ENCODE measurements at regions not wholly inside any gene's neighbourhood (a gene's known extent, or its start where the extent isn't known, plus 50 kb on each side); places are given as distances from the start of the nearest gene placed in this dataset.

DNA sequence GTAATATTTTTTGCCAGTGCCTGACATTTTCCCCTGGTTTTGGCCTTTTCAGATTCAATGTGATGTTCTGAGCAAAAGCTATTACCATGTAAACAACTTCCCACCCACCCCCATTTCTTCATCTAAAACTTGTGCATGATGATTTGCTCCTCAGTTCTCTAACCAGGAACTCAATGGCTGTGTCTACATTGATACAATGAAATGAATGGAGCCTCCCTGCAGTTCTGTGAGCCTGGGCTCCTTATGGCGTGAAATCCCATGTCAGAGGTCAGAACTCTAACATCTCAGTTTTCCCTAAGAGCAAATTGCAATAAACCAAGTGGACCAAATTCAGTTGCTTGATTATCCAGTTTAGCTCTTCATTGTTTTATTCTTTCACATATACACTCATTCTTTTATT lies 534.8 kb upstream of the LCORL start:
- DNase-seq (ENCODE audit: insufficient read length) (no peak), FAIRE-seq (no peak)
- TF ChIP-seq POLR2A (IDR thresholded peaks at IDR 0.05; ENCODE audit: low read depth, low read length) (no peak), TAF1 (IDR thresholded peaks at IDR 0.05; ENCODE audit: borderline replicate concordance, low read depth, low read length) (no peak), POLR2AphosphoS5 (IDR thresholded peaks at IDR 0.05; ENCODE audit: low read depth, low read length) (no peak)

DNA sequence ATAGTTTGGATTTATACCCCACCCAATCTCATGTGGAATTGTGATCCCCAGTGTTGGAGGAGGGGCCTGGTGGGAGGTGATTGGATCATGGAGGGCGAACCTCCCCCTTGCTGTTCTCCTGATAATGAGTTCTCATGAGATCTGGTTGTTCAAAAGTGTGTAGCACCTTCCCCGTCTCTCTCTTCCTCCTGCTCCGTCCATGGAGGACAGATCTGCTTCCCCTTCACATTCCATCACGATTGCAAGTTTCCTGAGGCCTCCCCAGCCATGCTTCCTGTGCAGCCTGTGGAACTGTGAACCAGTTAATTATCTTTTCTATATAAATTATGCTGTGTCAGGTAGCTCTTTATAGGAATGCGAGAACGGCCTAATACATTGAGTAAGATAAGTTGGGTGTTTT lies 518.8 kb upstream of the LCORL start:
- TF ChIP-seq POLR2AphosphoS5 (IDR thresholded peaks at IDR 0.05; ENCODE audit: low read depth, low read length) (no peak), TAF1 (IDR thresholded peaks at IDR 0.05; ENCODE audit: borderline replicate concordance, low read depth, low read length) (no peak), POLR2A (IDR thresholded peaks at IDR 0.05; ENCODE audit: low read depth, low read length) (no peak)
- no peak for DNase-seq (ENCODE audit: insufficient read length)
- FAIRE-seq: no peak

DNA sequence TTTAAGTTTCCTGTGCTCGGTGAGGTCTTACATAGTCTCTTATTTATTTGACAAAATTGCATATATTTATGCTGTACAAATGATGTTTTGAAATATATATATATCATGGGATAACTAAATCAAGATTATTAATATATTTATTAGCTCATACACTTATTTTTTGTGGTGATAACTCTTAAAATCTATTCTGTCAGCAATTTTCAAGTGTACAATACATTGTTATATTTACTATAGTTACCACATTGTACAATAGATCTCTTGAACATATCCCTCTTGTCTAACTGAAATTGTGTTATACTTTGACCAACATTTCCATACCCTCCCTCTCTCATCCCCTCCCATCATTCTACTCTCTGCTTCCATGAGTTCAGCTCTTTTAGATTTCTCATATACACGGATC lies 516.6 kb upstream of the LCORL start:
- no peak for TF ChIP-seq POLR2A (IDR thresholded peaks at IDR 0.05; ENCODE audit: low read depth, low read length)
- no peak for TF ChIP-seq TAF1 (IDR thresholded peaks at IDR 0.05; ENCODE audit: borderline replicate concordance, low read depth, low read length)
- FAIRE-seq (no peak), DNase-seq (ENCODE audit: insufficient read length) (no peak)

GRCh38 chr4:18536428-18536827 lies 514.9 kb upstream of the LCORL start:
- TF ChIP-seq POLR2AphosphoS5 (IDR thresholded peaks at IDR 0.05; ENCODE audit: low read depth, low read length) (no peak), TAF1 (IDR thresholded peaks at IDR 0.05; ENCODE audit: borderline replicate concordance, low read depth, low read length) (no peak)
- no peak for FAIRE-seq
- DNase-seq (ENCODE audit: insufficient read length): no peak

DNA sequence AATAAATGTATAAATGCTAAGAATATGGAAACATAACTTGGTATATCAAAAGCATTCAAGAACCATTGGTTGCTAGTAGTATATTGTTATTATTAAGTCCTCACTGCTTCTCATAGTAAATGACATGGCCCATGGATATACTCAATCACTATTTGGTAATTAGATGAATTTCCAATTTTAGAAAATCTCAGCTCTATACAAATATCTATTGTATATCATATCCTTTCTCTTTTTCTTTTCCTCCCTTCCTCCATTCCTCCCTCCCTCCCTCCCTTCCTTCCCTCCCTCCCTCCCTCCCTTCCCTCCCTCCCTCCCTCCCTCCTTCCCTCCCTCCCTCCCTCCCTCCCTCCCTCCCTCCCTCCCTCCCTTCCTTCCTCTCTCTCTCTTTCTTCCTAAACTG lies 514.4 kb upstream of the LCORL start:
- no peak for FAIRE-seq
- no peak for DNase-seq (ENCODE audit: insufficient read length)
- TF ChIP-seq POLR2AphosphoS5 (IDR thresholded peaks at IDR 0.05; ENCODE audit: low read depth, low read length): no peak

DNA sequence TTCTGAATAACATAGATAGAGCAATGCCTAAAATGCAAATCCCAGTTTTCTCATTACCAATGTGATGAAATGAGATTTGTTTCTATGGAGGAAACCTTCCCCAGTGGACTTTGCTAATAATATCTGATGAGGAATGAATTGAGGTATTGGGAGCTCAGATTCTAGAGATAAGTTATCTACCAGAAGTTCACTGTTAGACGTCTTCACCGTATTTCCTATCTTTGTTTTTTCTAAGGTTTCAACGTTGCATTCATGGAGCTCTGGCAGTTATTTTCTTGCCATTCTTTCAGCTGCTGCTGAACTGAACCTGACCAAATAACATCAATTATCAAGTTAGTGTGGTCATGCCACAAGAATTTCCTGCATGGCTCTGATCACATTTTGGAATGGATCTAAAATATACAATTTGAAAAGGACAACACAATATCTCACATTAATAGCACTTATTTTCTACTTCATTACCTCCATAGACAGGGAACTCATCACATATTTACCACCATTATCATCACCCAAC lies 511.8 kb upstream of the LCORL start:
- DNase-seq (ENCODE audit: insufficient read length): no peak
- no peak for FAIRE-seq
- TF ChIP-seq POLR2AphosphoS5 (IDR thresholded peaks at IDR 0.05; ENCODE audit: low read depth, low read length) (no peak), POLR2A (IDR thresholded peaks at IDR 0.05; ENCODE audit: low read depth, low read length) (no peak), TAF1 (IDR thresholded peaks at IDR 0.05; ENCODE audit: borderline replicate concordance, low read depth, low read length) (no peak)

GRCh38 chr4:18531731-18532130 lies 510.2 kb upstream of the LCORL start:
- no peak for TF ChIP-seq POLR2A (IDR thresholded peaks at IDR 0.05; ENCODE audit: low read depth, low read length)
- TF ChIP-seq TAF1 (IDR thresholded peaks at IDR 0.05; ENCODE audit: borderline replicate concordance, low read depth, low read length): no peak
- no peak for TF ChIP-seq POLR2AphosphoS5 (IDR thresholded peaks at IDR 0.05; ENCODE audit: low read depth, low read length)
- DNase-seq (ENCODE audit: insufficient read length) (no peak), FAIRE-seq (no peak)

DNA sequence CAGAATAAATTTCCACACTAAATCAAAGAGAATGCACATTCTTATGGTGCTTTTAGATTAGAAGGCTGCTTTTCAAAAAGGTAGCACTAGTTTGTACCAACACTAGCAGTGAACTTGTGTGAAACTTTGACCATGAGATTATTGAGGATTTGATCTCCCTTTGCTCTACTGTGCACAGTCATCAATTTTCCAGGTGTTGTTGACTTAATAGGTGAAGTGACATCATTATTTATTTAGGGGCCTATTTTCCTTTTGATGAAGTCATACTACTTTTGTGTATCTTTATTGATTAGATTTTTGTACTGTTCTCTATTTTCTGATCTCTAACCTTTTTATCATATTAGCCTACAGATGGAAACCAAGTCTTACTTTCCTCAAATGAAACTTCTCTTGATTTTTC lies 507.9 kb upstream of the LCORL start:
- DNase-seq (ENCODE audit: insufficient read length) (no peak), FAIRE-seq (no peak)
- no peak for TF ChIP-seq POLR2A (IDR thresholded peaks at IDR 0.05; ENCODE audit: low read depth, low read length)
- TF ChIP-seq POLR2AphosphoS5 (IDR thresholded peaks at IDR 0.05; ENCODE audit: low read depth, low read length): no peak
- TF ChIP-seq TAF1 (IDR thresholded peaks at IDR 0.05; ENCODE audit: borderline replicate concordance, low read depth, low read length): no peak

GRCh38 chr4:18524667-18525066 lies 503.1 kb upstream of the LCORL start:
- FAIRE-seq (no peak), DNase-seq (ENCODE audit: insufficient read length) (no peak)
- TF ChIP-seq TAF1 (IDR thresholded peaks at IDR 0.05; ENCODE audit: borderline replicate concordance, low read depth, low read length) (no peak), POLR2A (IDR thresholded peaks at IDR 0.05; ENCODE audit: low read depth, low read length) (no peak), POLR2AphosphoS5 (IDR thresholded peaks at IDR 0.05; ENCODE audit: low read depth, low read length) (no peak)

DNA sequence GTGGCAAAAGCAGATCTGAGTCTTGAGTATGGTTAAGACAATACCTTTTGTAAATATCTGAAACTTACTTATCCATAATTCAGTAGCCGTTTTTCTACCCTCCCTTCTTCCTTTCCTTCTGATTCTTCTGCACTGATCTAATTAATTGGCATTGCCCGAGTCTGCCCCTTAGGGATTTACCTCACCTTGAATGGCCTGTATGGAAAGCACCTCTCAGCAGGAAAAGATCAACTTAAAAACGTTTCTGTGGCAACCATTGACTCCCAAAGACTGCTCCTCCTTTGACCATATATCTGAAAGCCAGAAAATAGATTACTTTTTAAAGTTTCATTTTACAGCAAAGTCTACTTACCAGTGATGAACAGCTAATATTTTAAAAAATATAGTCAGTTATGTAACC lies 496.5 kb upstream of the LCORL start:
- FAIRE-seq: no peak
- DNase-seq (ENCODE audit: insufficient read length): no peak
- TF ChIP-seq POLR2AphosphoS5 (IDR thresholded peaks at IDR 0.05; ENCODE audit: low read depth, low read length): no peak
- TF ChIP-seq TAF1 (IDR thresholded peaks at IDR 0.05; ENCODE audit: borderline replicate concordance, low read depth, low read length): no peak
- no peak for TF ChIP-seq POLR2A (IDR thresholded peaks at IDR 0.05; ENCODE audit: low read depth, low read length)

- TF ChIP-seq POLR2AphosphoS5 (IDR thresholded peaks at IDR 0.05; ENCODE audit: low read depth, low read length): no peak
- TF ChIP-seq POLR2A (IDR thresholded peaks at IDR 0.05; ENCODE audit: low read depth, low read length): no peak
- TF ChIP-seq TAF1 (IDR thresholded peaks at IDR 0.05; ENCODE audit: borderline replicate concordance, low read depth, low read length): no peak
- no peak for FAIRE-seq
- DNase-seq (ENCODE audit: insufficient read length): no peak
Measured at GRCh38 chr4:18513861-18514260, 492.3 kb upstream of the LCORL start.

DNA sequence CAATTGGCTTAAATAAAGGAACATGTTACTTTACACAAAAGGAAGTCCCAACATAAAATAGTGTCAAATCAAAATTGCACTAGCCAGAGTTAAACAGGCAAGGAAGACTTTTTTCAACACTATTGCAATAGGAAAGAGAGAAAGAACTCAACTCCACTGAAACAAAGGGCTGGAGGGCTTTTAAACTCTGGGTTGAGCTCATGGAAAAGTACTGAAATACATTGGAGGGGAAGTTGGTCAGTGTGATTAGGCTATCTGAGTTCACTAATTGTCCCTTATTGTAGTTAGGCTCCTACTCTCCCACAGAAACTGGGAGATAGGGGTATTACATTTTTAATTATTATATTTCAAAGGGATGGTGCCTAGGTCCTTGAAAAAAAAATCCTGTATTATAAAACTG lies 491.2 kb upstream of the LCORL start:
- FAIRE-seq (no peak), DNase-seq (ENCODE audit: insufficient read length) (no peak)
- no peak for TF ChIP-seq POLR2A (IDR thresholded peaks at IDR 0.05; ENCODE audit: low read depth, low read length)
- no peak for TF ChIP-seq POLR2AphosphoS5 (IDR thresholded peaks at IDR 0.05; ENCODE audit: low read depth, low read length)
- TF ChIP-seq TAF1 (IDR thresholded peaks at IDR 0.05; ENCODE audit: borderline replicate concordance, low read depth, low read length): no peak

DNA sequence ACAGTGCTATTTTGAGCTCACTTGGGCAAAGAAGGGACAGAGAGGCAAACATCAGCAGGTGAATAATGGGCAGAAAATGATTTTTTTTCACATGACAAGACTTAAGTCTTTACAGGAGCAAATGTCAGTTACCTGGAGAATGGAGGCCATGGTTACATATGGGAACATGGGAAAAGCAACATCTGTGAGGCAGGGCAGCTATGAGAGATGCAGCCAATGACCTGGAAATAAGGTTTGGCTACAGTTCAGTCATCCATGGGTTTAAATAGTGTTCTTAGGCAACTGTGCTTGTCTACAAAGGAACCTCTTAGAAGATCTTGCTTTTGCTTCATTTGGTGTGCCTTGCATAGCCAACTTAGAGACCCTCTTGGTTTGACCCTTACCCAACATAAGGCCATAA lies 490.2 kb upstream of the LCORL start:
- FAIRE-seq (no peak), DNase-seq (ENCODE audit: insufficient read length) (no peak)
- TF ChIP-seq TAF1 (IDR thresholded peaks at IDR 0.05; ENCODE audit: borderline replicate concordance, low read depth, low read length) (no peak), POLR2AphosphoS5 (IDR thresholded peaks at IDR 0.05; ENCODE audit: low read depth, low read length) (no peak), POLR2A (IDR thresholded peaks at IDR 0.05; ENCODE audit: low read depth, low read length) (no peak)
